Lung microvascular endothelial cell (primary cell): ENCODE measurements at regions not wholly inside any gene's neighbourhood (a gene's known extent, or its start where the extent isn't known, plus 50 kb on each side); places are given as distances from the start of the nearest gene placed in this dataset.
A peak's percentile ranks its signal among the peaks of the same experiment; 100 is the strongest.

Source experiments
- DNase-seq, 2 donors: peaks; one replicate each; pipeline versions ENCODE4 v3.0.0 to v3.0.0-alpha.2; 2010; ENCODE audit warnings: low read depth in 2 of 2

GRCh38 chr1:101290922-101291561 is 54.2 kb downstream of the S1PR1 start:
- DNase-seq, result no peak

- peak; percentile 68 to 88 for DNase-seq
Measured at GRCh38 chr1:101291562-101292380, 55.0 kb downstream of the S1PR1 start.

GRCh38 chr1:101293461-101294051 is 56.7 kb downstream of the S1PR1 start:
- peak in 1 of 2 donors; percentile 33 for DNase-seq

- no peak for DNase-seq
Measured at GRCh38 chr1:101295209-101295608, 58.4 kb downstream of the S1PR1 start.

- peak in 1 of 2 donors; percentile 88 for DNase-seq
Measured at GRCh38 chr1:101298663-101299062, 61.8 kb downstream of the S1PR1 start.

GRCh38 chr1:101299141-101299540 is 62.3 kb downstream of the S1PR1 start:
- DNase-seq, result no peak

- no peak for DNase-seq
Measured at GRCh38 chr1:101299710-101300109, 62.9 kb downstream of the S1PR1 start.

- DNase-seq, result peak; percentile 67 to 76
Measured at GRCh38 chr1:101300916-101301315, 64.1 kb downstream of the S1PR1 start.

- peak; percentile 36 to 72 for DNase-seq
Measured at GRCh38 chr1:101301446-101302057, 64.7 kb downstream of the S1PR1 start.

- peak; percentile 67 to 87 for DNase-seq
Measured at GRCh38 chr1:101302831-101303511, 66.2 kb downstream of the S1PR1 start.

- no peak for DNase-seq
Measured at GRCh38 chr1:101307985-101308689, 71.3 kb downstream of the S1PR1 start.

- DNase-seq, result no peak
Measured at GRCh38 chr1:101308935-101309333, 72.1 kb downstream of the S1PR1 start.

- peak; percentile 69 to 79 for DNase-seq
Measured at GRCh38 chr1:101309334-101310311, 72.8 kb downstream of the S1PR1 start.

GRCh38 chr1:101310506-101310905 is 73.7 kb downstream of the S1PR1 start:
- peak in 1 of 2 donors; percentile 24 for DNase-seq

GRCh38 chr1:101311146-101311920 is 74.5 kb downstream of the S1PR1 start:
- DNase-seq, result no peak

GRCh38 chr1:101312147-101312546 is 75.3 kb downstream of the S1PR1 start:
- no peak for DNase-seq

GRCh38 chr1:101313356-101313755 is 76.5 kb downstream of the S1PR1 start:
- no peak for DNase-seq

- peak in 1 of 2 donors; percentile 36 for DNase-seq
Measured at GRCh38 chr1:101314244-101314643, 77.4 kb downstream of the S1PR1 start.

GRCh38 chr1:101316256-101316655 is 79.4 kb downstream of the S1PR1 start:
- DNase-seq, result no peak
